Panc1 (cell line): ENCODE measurements at regions not wholly inside any gene's neighbourhood (a gene's known extent, or its start where the extent isn't known, plus 50 kb on each side); places are given as distances from the start of the nearest gene placed in this dataset.
"Not testable (repeated sequence)": the region's sequence is repeated elsewhere in the genome, so short reads cannot be mapped to it uniquely, and the experiment has no call there.

Experiments used
- ATAC-seq: fragments of 200-7000 bp; cut with Tn5 transposase; 2 replicates; pipeline ENCODE4 v1.9.1; 2020; ENCODE audit warnings: mild to moderate bottlenecking, moderate library complexity
- BruUV-seq: library from RNA; stranded (reverse); fragments of 400-500 nt; replicated peaks from 2 replicates; lab custom pipeline; 2021; lab: Mats Ljungman, UMichigan
- CTCF ChIA-PET: fragments of 300-600 bp; sonication (Branson Sonifier 250); formaldehyde crosslinking; loops from one replicate; lab custom pipeline; 2022; ENCODE audit warnings: antibody characterized with exemption; lab: Charles Lee
- POLR2A ChIA-PET: fragments of 300-600 bp; sonication (Branson Sonifier 250); formaldehyde crosslinking; loops from one replicate; lab custom pipeline; 2022; ENCODE audit warnings: antibody characterized with exemption; lab: Charles Lee
- DNase-seq: peaks from one replicate; pipeline ENCODE4 v3.0.0-alpha.2; 2010; ENCODE audit warnings: low read depth, low spot score
- H3K27ac ChIP-seq: 2 replicates; pipeline ENCODE4 v1.5.1; 2011; ENCODE audit warnings: mild to moderate bottlenecking, low read length, inconsistent platforms
- H3K27me3 ChIP-seq: fragments of 200-500 bp; sonication (Bioruptor generic); 2 replicates; pipeline ENCODE4 v1.6.0; 2014; ENCODE audit warnings: low read length, inconsistent platforms; ENCODE audit not compliant: control insufficient read depth, insufficient read depth
- H3K36me3 ChIP-seq: fragments of 200-500 bp; sonication (Bioruptor generic); 2 replicates; pipeline ENCODE4 v1.5.1; 2014; ENCODE audit warnings: inconsistent platforms, mild to moderate bottlenecking, low read length, moderate library complexity; ENCODE audit not compliant: control insufficient read depth, insufficient read depth
- H3K4me1 ChIP-seq: 2 replicates; pipeline ENCODE4 v1.5.1; 2011; ENCODE audit warnings: inconsistent platforms, mild to moderate bottlenecking, low read length, moderate library complexity; ENCODE audit not compliant: control insufficient read depth, insufficient read depth
- H3K4me3 ChIP-seq, 2 experiments: 2 replicates each; pipeline ENCODE4 v1.5.1; 2011 to 2012; ENCODE audit warnings: low read depth in 2 of 2, low read length in 2 of 2, mild to moderate bottlenecking in 2 of 2, inconsistent platforms in 1 of 2, moderate library complexity in 1 of 2
- H3K9me3 ChIP-seq: fragments of 200-500 bp; sonication (Bioruptor generic); 2 replicates; pipeline ENCODE4 v1.5.1; 2014; ENCODE audit warnings: low read depth, mild to moderate bottlenecking, inconsistent platforms, low read length, moderate library complexity; ENCODE audit not compliant: control insufficient read depth, insufficient read depth
- POLR2AphosphoS5 ChIP-seq: IDR thresholded peaks from 2 replicates; pipeline ENCODE4 v1.6.1; 2012; ENCODE audit warnings: mild to moderate bottlenecking, low read depth, low read length, moderate library complexity
- SIN3A ChIP-seq: IDR thresholded peaks from 2 replicates; pipeline ENCODE4 v1.6.1; 2012; ENCODE audit warnings: low read depth, mild to moderate bottlenecking, low read length, moderate library complexity, borderline replicate concordance; ENCODE audit not compliant: insufficient read depth
- TCF7L2 ChIP-seq: IDR thresholded peaks from 2 replicates; pipeline ENCODE4 v1.6.1; 2011; ENCODE audit warnings: mild to moderate bottlenecking, low read depth, low read length, inconsistent platforms
- in situ Hi-C: cut with HindIII; loops from 2 replicates; pipeline ENCODE4 v1.10.0; 2016; ENCODE audit warnings: low sequenced_read_pairs, low pct_unique_long_range_greater_than_20kb
- intact Hi-C: fragments of 100-400 bp; cut with micrococcal nuclease; formaldehyde crosslinking; loops from one replicate; pipeline ENCODE4 v1.10.0; 2022; ENCODE audit not compliant: unreplicated experiment
- TF ChIP-seq, protein P1 (sequence below): fragments of 450-650 bp; IDR thresholded peaks from 2 replicates; pipeline ENCODE4 v1.5.1; 2017; ENCODE audit warnings: mild to moderate bottlenecking
- TF ChIP-seq, protein P2 (sequence below), 2 experiments: IDR thresholded peaks; 2 replicates each; pipeline ENCODE4 v1.6.1; 2011 to 2012; ENCODE audit warnings: low read depth in 2 of 2, control low read depth in 1 of 2, low read length in 1 of 2, mild to moderate bottlenecking in 1 of 2, moderate library complexity in 1 of 2; ENCODE audit not compliant: insufficient read depth in 1 of 2

DNA sequence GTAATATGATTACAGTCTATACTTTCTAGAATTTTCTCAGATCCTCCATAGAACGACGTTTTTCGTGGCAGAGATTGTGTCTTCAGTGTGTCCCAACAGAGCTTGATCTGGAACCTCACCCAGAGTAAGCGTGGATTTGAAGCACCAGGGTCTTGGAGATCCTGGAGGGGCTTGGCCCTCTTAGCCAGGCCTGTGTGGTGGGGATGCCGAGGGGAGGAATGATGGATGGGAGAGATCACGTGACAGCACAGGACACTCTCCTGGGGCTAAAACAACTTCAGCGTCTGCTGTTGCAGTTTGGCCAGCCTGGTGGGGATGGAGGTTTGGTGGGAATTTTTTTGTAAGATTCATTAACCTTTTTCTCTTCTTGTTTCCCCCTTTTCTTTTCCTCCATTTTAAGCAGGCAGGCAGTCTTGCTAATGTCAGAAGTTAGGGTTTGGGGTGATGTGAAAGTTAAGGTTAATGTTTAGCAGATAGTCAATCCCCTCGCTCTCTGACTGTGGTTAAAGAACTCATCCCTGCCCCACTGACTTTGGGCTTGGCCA is 100.7 kb upstream of the SULF2 start:
- BruUV-seq = no TSS peak
- Histone ChIP-seq H3K4me1 (no peaks in the 10 kb centered on the region), H3K27ac (no peak overlapping the region), H3K9me3 (no peaks in the 10 kb centered on the region), H3K4me3 (no peak overlapping the region), H3K36me3 (no peaks in the 10 kb centered on the region), H3K27me3 (peaks cover 6% of the 10 kb centered on the region; the same call in 1 of the 2 replicates)
- intact Hi-C loops (no loop called here), in situ Hi-C loops (no loop called here)
- CTCF ChIA-PET = no interaction called here
- TF ChIP-seq SIN3A = no peak
- no peak for TF ChIP-seq POLR2AphosphoS5
- TF ChIP-seq, protein P1, sequence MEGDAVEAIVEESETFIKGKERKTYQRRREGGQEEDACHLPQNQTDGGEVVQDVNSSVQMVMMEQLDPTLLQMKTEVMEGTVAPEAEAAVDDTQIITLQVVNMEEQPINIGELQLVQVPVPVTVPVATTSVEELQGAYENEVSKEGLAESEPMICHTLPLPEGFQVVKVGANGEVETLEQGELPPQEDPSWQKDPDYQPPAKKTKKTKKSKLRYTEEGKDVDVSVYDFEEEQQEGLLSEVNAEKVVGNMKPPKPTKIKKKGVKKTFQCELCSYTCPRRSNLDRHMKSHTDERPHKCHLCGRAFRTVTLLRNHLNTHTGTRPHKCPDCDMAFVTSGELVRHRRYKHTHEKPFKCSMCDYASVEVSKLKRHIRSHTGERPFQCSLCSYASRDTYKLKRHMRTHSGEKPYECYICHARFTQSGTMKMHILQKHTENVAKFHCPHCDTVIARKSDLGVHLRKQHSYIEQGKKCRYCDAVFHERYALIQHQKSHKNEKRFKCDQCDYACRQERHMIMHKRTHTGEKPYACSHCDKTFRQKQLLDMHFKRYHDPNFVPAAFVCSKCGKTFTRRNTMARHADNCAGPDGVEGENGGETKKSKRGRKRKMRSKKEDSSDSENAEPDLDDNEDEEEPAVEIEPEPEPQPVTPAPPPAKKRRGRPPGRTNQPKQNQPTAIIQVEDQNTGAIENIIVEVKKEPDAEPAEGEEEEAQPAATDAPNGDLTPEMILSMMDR = no peak
- no peak for TF ChIP-seq TCF7L2
- TF ChIP-seq, protein P2, sequence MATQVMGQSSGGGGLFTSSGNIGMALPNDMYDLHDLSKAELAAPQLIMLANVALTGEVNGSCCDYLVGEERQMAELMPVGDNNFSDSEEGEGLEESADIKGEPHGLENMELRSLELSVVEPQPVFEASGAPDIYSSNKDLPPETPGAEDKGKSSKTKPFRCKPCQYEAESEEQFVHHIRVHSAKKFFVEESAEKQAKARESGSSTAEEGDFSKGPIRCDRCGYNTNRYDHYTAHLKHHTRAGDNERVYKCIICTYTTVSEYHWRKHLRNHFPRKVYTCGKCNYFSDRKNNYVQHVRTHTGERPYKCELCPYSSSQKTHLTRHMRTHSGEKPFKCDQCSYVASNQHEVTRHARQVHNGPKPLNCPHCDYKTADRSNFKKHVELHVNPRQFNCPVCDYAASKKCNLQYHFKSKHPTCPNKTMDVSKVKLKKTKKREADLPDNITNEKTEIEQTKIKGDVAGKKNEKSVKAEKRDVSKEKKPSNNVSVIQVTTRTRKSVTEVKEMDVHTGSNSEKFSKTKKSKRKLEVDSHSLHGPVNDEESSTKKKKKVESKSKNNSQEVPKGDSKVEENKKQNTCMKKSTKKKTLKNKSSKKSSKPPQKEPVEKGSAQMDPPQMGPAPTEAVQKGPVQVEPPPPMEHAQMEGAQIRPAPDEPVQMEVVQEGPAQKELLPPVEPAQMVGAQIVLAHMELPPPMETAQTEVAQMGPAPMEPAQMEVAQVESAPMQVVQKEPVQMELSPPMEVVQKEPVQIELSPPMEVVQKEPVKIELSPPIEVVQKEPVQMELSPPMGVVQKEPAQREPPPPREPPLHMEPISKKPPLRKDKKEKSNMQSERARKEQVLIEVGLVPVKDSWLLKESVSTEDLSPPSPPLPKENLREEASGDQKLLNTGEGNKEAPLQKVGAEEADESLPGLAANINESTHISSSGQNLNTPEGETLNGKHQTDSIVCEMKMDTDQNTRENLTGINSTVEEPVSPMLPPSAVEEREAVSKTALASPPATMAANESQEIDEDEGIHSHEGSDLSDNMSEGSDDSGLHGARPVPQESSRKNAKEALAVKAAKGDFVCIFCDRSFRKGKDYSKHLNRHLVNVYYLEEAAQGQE (IDR thresholded peaks at IDR 0.05; ENCODE audit: insufficient read depth in 1 of 2, low read depth in 2 of 2, low read length in 1 of 2) = no peak
- DNase-seq = no peak
- no peak for ATAC-seq
- POLR2A ChIA-PET = no interaction called here

DNA sequence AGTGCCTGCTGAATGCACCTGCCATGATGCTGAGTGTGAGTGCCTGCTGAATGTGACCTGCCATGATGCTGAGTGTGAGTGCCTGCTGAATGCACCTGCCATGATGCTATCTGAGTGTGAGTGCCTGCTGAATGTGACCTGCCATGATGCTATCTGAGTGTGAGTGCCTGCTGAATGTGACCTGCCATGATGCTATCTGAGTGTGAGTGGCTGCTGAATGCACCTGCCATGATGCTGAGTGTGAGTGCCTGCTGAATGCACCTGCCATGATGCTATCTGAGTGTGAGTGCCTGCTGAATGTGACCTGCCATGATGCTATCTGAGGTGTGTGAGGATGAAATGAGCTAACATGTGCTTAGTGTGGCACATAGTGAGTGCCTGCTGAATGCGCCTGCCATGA is 98.7 kb upstream of the SULF2 start:
- H3K27ac ChIP-seq, H3K4me3 ChIP-seq, in situ Hi-C loops, CTCF ChIA-PET, H3K4me1 ChIP-seq, DNase-seq, BruUV-seq, ATAC-seq, H3K9me3 ChIP-seq, H3K36me3 ChIP-seq, intact Hi-C loops, H3K27me3 ChIP-seq, POLR2A ChIA-PET: not testable (repeated sequence)

DNA sequence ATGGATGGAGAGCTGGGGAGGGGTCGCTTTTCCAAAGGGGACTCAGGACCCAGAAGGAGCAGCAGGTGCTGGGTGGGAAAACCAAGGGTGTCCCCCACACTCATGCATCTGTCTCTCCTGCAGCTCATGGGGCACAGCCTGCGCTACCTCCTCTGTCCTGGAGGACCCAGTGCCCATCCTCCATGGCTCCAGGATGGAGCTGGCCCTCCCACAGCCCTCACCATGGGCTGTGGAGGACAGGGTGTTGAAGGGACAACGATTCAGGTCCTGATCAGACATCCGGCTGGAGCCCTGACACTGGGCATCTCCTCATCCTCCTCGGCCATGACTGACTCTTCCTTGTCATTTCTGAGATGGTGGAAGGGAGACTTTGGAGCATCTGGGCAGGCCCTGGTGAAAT is 97.9 kb upstream of the SULF2 start:
- ChIA-PET POLR2A (no interaction called here), CTCF (interaction anchor here (0.6 kb wide), 1 partner anchor 179 kb away, joined by 3 read pairs; no protein-coding TSS in a partner anchor)
- no peak for TF ChIP-seq POLR2AphosphoS5
- TF ChIP-seq, protein P2 (IDR thresholded peaks at IDR 0.05; ENCODE audit: insufficient read depth in 1 of 2, low read depth in 2 of 2, low read length in 1 of 2) = no peak
- no peak for TF ChIP-seq TCF7L2
- TF ChIP-seq, protein P1 = no peak
- no peak for TF ChIP-seq SIN3A
- H3K27ac ChIP-seq = no peak overlapping the region
- ATAC-seq = no peak
- H3K9me3 ChIP-seq = no peaks in the 10 kb centered on the region
- no peak for DNase-seq
- H3K4me3 ChIP-seq = no peak overlapping the region
- peaks cover 6% of the 10 kb centered on the region; the same call in 1 of the 2 replicates for H3K27me3 ChIP-seq
- intact Hi-C loops = no loop called here
- H3K4me1 ChIP-seq = no peaks in the 10 kb centered on the region
- no peaks in the 10 kb centered on the region for H3K36me3 ChIP-seq
- BruUV-seq = no TSS peak
- in situ Hi-C loops = no loop called here
